ENCODE measurements at regions not wholly inside any gene's neighbourhood (a gene's known extent, or its start where the extent isn't known, plus 50 kb on each side); places are given as distances from the start of the nearest gene placed in this dataset.
A peak's percentile ranks its signal among the peaks of the same experiment; 100 is the strongest.

DNA sequence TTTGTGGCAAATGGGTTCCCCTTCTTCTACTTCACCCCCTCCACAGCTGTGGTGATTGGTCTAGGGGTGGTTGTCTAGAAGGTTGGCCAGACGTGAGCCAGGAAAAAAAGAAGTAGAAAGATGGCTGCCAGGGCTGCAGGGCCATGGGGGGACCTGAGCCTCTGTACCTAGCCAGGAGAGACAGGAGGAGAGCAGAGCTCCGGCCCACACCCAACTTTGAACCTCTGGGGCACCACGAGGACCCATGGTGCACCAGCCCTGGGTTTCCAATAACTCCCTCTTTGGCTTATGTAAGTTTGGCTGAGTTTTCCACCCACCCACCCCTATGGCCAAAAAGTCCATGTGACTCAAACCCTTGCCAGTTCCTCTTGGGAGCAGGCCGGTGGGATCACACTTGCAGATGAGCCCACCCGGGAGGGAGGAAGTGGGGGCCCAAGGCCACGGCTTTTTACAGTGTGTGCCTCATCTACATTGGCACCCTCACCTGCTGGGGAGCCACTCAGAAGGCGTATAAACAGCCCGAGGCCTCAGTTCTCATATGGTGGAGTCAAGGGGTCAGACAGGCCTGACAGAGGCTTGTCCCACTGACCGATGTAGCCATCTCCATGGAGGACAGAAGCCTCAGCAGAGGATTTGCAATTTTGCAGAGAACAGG, 293.1 kb upstream of the HDAC4 start:
- DNase-seq (ENCODE audit: low read depth, low spot score): no peak
- no peak overlapping the region for H3K4me3 ChIP-seq (ENCODE audit: low read length)

DNA sequence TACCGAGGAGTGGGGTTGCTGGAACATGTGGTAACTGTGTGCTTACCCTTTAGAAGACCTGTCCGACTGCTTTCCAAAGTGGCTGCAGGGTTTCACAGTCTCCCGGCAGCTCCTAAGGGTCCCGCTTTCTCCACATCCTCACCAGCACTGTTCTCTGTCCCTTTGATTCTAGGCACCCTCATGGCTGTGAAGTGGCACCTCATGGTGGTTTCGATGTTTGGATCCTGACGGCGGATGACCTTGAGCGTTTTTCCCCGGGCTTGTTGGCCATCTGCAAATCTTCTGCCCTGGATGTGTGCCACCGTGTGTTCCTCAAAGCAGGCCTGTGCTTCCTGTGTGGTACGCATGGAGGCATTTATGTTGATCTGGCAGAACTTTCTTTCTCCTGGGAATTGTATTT, 292.5 kb upstream of the HDAC4 start:
- no peak overlapping the region for H3K4me3 ChIP-seq (ENCODE audit: low read length)
- DNase-seq (ENCODE audit: low read depth, low spot score): no peak

DNA sequence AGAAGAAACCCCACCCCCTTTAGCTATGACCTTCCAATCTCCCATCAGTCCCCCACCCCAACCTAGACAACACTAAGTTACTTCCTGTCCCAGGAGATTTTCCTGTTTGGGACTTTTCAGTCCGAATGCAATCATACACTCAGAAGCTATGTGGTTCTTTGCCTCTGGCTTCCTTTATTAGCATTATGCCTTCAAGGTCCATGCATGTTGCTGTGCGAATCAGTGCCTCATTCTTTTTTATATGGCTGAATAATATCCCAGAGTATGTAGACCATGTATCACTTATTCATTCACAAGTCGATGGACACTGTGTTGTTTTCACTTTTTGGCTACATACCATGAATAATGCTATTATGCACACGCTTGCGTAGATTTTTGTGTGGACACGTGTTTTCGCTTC, 292.1 kb upstream of the HDAC4 start:
- no peak for DNase-seq (ENCODE audit: low read depth, low spot score)
- H3K4me3 ChIP-seq (ENCODE audit: low read length): no peak overlapping the region

DNA sequence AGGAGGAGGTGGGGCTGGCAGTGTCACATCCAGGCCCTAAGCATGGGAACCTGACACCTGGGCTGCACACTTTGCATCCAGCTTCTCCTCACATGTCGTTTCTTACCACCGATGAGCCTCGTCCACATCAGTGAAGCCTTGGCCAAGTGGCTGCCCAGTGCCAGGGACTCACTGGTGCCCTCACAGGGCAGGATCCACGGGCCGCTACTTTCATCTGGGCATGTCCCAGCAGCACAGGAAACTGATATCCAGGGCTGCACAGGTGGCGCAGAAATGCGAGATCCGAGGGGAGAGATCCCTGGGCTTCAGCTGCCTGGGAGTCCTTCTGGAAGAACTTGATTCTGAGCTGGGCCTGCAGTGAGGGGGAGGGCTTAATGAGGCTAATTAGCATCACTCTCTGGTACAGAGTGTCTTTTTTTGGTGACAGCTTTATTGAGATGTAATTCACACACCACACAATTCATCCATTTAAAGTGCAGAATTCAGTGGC, 291.6 kb upstream of the HDAC4 start:
- DNase-seq (ENCODE audit: low read depth, low spot score): no peak
- H3K4me3 ChIP-seq (ENCODE audit: low read length): no peak overlapping the region

DNA sequence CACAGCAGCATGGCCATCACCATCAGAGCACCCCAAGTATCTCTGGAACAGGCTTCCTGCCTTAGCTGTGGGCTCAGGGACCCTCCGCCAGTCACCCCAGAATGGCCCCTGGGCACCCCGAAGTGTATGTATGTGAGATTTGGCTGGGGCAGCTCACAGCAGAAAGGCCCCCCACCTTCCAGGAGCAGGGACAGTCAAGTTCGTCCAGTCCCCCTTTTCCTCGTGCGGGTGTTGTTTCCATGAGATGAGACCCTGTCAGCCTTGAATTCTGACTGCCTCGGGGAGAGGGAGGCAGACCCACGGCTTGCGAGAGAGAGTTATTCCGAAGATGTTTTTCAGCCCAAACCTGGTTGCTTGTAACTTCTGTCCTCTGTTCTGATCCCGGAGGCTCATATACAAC, 290.9 kb upstream of the HDAC4 start:
- no peak overlapping the region for H3K4me3 ChIP-seq (ENCODE audit: low read length)
- no peak for DNase-seq (ENCODE audit: low read depth, low spot score)

DNA sequence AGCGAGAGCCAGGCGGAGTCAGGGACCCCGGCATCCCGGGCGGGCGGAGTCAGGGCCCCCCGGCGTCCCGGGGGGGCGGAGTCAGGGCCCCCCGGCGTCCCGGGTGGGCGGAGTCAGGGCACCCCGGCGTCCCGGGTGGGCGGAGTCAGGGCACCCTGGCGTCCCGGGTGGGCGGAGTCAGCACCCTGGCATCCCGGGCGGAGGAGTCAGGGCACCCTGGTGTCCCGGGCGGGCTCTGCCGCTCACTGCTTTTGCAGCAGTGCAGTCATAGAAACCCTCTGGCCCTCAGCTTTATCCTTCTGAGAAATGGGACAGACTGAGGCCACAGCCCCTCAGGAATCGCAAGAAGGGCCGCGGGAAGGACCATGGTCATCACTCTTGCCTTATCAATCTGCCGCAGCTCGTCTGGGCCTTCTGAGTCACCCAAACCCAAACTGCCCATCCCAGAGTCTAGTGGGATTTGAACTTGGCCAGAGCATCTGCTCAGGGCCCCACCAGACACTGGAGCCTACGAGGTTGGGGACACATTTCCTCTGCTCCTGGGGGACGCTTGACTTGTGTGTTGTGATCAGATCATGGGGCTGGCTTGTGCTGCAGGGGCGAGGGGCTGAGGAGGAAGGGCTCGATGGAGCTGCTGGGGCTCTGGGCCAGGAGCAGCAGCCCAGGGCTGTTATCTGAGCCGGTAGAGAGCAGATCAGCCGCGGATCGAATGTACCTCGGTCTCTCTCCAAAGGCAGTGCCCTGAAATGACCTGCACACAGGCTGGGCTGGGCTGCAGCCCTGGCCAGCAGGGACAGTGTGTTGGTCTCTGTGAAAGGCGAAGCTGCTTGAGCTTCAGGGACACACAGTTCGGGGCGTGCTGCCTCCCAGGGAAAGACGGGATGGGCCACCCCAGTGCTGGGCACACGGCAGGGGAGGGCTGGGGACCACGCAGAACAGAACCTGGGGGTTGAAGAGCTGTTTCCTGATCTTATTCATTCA, 290.1 kb upstream of the HDAC4 start:
- DNase-seq (ENCODE audit: low read depth, low spot score): no peak
- H3K4me3 ChIP-seq (ENCODE audit: low read length): no peak overlapping the region

DNA sequence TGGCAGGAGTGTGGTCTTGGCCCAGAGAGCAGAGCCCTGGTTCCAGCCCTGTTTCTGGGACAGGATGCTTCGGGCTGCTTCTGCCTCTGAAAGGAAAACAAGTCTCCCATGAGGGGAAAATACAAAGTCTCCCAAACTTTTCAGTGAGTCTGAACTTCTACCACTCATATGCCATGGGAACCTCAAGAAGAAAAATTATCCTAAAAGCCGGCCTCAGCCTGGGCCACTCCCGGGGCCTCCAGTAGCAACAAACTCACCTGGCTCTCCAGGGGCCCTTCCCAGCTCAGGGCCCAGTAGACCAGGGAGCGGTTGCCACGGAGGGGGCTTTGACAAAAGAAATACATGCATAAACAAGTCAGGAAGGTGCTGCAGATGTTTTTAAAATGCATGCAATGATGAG, 289.2 kb upstream of the HDAC4 start:
- DNase-seq (ENCODE audit: low read depth, low spot score): no peak

DNA sequence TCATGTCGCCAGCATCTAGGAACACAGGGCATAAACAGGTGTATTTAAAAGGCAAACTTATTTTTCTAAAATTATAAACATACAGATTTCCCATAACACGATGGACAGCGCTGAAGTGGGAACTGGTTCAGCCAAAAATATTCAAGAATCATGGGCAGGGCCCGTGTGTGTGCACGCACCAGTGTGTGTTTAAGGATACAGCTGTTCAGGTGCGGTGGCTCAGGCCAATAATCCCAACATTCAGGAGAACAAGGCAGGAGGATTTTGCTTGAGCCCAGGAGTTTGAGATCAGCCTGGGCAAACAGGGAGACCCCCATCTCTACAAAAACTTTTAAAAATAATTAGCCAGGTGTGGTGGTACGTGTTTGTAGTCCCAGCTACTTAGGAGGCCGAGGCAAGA, 288.6 kb upstream of the HDAC4 start:
- no peak for DNase-seq (ENCODE audit: low read depth, low spot score)

More for the DNA sequence above, 289.2 kb upstream of the HDAC4 start:
- H3K4me3 ChIP-seq (ENCODE audit: low read length): no peak overlapping the region

DNA sequence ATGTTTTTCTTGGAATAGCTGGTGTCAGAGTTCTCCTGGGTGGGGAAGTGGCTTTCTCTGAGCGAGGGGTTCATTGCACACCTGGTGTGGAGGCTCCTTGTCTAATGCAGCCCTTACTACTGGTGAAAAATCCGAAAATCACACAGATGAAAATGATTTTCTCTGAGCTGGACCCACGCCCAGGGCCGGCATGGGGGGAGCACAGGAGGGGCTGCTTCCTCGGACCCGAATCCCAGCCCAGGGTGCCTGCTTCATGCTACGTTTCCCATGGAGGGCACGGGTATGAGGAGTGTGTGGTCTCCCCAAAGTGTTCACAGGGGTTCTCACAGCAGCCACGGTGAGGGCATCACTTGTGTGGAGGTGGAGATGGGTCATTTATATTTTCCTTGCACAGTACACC, 288.0 kb upstream of the HDAC4 start:
- no peak overlapping the region for H3K4me3 ChIP-seq (ENCODE audit: low read length)
- DNase-seq (ENCODE audit: low read depth, low spot score): no peak

More for the DNA sequence above, 288.6 kb upstream of the HDAC4 start:
- H3K4me3 ChIP-seq (ENCODE audit: low read length): no peak overlapping the region

DNA sequence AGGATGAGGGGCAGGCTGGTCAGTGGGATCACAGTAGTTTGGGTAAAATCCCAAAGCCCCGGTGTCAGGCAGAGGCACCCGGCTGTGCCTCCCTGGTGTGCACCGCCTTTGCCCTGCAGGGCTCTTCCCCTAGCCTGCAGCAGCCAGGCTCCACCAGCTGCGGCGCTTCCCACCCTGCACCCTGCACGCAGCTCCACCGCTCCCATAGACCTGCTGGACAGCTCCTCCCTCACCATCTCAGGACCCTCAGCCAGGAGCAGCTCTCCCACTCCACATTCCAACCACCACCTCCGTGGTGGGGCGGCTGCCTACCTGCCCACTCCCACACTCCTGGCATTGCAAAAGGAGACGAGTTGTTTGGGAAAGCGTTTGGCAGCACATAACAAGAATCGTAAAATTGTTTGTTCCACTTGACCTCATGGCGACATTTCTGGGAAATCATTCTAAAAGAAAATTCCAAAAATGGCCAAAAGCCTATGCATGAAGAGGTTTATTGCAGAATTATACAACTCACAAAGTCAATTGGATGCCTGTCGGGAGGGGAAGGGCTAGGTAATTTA, 287.4 kb upstream of the HDAC4 start:
- H3K4me3 ChIP-seq (ENCODE audit: low read length): no peak overlapping the region
- peak; percentile 24 for DNase-seq (ENCODE audit: low read depth, low spot score)

DNA sequence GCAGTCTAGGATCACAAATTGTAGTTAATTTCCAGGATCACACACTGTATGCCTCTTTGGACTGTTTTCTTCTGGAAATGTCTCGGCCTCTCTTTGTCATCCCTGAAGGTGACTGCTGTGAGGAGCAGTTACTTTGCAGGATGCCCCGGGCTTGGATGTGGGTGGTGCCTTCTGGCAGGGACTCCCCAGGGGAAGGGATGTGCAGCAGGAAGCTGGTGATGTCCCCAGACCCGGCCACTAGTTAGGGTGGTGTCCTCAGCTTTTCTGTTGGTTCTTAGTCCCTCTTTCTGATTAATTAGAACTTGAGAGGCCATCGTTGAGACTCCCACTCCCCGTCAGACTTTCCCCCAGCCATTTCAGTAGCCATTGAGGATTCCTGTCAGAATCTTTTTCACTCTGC, 286.6 kb upstream of the HDAC4 start:
- no peak overlapping the region for H3K4me3 ChIP-seq (ENCODE audit: low read length)
- DNase-seq (ENCODE audit: low read depth, low spot score): no peak

DNA sequence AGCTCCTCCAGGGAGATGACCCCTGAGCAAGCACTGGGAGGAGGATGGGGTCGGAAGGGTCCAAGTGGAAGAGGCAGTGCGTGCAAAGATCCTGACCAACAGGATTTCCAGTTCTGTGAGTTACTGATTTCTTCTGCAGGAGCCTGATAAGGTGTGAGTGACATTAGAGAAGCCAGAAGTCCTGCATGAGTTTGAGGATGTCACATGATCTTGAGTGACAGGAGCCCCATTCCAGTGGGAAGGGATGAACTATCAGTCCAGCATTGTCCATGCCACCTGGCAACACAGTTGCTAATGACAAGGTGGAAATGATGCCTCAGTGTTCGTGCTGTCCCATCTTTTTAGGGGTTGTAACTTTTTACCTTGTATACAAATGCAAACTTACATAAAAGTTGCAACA, 285.1 kb upstream of the HDAC4 start:
- H3K4me3 ChIP-seq (ENCODE audit: low read length): no peak overlapping the region
- no peak for DNase-seq (ENCODE audit: low read depth, low spot score)

DNA sequence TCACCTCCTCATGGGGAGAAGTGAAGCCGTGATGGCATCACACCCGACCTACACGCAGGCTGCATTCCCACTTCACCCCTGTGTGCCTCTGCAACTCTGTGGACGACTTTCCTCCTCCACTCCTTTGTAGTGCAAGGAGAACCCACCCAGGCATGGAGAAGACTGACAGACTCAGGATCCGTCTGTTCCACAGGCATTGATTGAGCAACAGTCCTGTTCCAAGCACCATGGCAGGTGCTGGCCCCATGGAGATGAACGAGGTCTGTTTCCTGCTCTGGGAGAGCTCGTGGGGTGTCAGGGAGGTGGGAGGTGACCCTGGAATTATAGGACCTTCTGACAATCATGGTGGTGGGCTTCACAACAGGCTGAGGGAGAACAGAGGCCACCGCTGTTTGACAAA, 284.7 kb upstream of the HDAC4 start:
- H3K4me3 ChIP-seq (ENCODE audit: low read length): no peak overlapping the region
- no peak for DNase-seq (ENCODE audit: low read depth, low spot score)

DNA sequence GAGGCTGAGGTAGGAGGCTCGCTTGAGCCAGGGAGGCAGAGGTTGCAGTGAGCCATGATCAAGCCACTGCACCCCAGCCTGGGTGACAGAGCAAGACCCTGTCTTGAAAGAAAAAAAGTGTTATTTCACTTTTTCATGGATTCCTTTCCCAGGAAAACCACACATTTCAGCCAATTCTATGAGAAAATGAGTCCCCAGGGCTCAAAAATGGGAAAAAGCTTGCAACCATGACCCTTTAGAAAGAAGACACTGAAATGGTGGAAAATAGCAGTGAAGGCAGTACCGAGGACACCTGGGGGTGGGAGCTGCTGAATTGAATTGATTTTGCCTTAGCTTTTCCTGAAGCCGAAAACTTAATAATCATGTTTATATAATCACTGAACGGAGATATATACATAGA, 284.2 kb upstream of the HDAC4 start:
- no peak overlapping the region for H3K4me3 ChIP-seq (ENCODE audit: low read length)
- DNase-seq (ENCODE audit: low read depth, low spot score): no peak

DNA sequence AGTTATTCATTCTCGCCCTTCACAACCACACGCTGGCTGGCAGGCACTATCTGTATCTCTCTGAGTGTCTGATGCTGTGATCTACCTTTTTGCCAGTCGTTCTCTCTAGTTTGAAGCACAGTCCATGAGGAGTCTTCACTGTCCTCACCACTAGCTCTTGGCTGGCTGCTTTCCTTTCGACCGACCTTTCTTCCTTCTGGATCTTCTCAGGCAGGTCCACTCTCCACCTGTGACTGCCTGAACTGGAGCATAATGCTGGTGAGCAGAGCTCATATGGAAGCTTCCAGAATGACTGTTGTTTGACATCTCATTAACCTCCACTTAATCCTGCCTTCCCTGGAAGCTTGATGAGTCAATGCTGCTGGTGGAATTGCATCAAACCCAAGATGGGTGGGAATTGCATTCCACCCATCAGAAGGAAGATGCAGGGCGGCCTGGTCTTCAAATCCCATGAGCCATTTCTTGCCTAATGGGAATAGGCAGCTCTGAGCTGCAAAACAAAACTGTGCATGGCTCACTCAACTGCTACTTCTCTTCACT, 283.5 kb upstream of the HDAC4 start:
- no peak for DNase-seq (ENCODE audit: low read depth, low spot score)
- H3K4me3 ChIP-seq (ENCODE audit: low read length): no peak overlapping the region

DNA sequence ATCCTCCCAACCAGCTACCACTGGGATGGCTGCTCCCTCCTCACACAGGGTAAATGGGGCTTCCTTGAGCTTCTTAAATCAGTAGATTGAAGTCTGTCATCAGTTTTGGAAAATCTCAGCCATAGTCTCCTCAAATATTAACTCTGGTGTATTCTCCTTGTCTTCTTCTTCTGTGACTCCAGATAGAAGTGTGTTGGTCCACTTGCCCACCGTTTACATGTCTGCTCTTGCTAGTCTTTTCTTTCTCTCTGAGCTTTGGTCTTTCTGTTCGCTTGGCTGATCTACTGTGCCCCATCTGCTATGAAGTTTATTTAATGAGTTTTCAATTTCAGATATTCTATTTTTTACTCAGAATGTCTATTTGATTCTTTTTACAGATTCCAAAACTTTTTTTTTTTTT, 281.7 kb upstream of the HDAC4 start:
- DNase-seq (ENCODE audit: low read depth, low spot score): no peak
- H3K4me3 ChIP-seq (ENCODE audit: low read length): no peak overlapping the region

DNA sequence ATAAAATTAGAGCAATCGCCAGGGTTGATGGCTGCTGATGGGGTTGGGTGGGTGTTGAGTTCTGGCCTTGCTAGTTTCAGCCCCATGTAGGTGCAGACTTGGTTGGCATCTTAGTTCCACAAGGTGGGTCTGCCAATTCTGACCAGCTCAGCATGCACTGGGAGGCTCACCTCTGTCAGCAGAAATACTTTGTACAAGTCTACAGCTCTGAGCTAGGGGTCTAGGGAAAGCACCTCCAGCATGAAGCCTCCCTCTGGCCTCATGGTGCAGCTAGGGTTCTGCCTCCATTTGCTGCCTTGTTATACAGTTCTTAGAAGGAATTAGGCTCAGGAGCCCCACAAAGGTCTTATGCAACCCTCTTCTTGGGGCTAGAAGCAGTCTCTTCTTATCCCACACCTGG, 278.9 kb upstream of the HDAC4 start:
- DNase-seq (ENCODE audit: low read depth, low spot score): no peak
- no peak overlapping the region for H3K4me3 ChIP-seq (ENCODE audit: low read length)

DNA sequence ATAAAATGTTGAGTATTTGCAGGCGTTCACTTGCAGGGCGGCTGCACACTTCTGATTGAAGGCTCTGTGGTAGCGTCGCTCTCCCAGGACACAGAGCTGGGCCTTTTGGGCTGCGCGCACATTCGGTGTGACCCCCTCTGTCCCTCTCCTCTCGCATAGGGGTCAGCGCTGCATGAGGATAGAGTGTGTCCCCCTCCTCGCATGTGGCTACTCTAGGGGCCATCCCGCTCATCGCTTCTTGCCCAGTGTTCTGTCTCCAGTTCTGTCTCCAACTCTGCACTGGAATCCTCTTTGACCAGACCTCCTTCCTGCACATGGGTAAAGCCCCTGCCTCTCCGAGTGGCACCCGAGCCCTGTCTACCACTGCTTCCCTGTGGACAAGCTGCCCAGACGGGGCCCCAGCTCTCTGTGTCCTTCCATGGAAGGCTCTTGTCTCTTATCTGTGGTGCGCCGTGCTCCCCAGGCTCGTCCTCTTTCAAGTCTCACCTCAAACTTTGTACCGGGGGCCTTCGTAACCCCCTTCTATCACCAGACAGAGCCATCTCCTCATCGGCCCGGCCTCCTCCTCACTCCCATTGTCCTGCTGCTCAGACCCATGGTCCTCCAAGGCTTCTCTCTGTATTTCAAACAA, 278.0 kb upstream of the HDAC4 start:
- DNase-seq (ENCODE audit: low read depth, low spot score): no peak
- H3K4me3 ChIP-seq (ENCODE audit: low read length): no peak overlapping the region

DNA sequence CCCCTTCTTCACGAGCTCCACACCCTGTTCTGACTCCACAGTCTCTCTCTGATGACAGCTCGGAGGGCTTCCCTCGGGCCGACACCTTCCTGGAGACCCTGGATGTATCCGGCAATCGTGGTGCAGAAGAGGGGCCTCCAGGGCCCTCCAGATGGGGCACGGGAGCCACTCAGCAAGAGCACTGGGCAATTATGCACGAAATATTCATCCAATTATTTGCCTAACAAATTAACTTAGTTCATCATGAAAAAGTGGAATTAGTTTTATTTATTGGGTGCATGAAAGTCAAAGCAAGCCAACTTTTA, 277.3 kb upstream of the HDAC4 start:
- no peak overlapping the region for H3K4me3 ChIP-seq (ENCODE audit: low read length)
- no peak for DNase-seq (ENCODE audit: low read depth, low spot score)

All from Jurkat, Clone E6-1 (cell line).